ENCODE measurements at regions not wholly inside any gene's neighbourhood (a gene's known extent, or its start where the extent isn't known, plus 50 kb on each side); places are given as distances from the start of the nearest gene placed in this dataset.

DNA sequence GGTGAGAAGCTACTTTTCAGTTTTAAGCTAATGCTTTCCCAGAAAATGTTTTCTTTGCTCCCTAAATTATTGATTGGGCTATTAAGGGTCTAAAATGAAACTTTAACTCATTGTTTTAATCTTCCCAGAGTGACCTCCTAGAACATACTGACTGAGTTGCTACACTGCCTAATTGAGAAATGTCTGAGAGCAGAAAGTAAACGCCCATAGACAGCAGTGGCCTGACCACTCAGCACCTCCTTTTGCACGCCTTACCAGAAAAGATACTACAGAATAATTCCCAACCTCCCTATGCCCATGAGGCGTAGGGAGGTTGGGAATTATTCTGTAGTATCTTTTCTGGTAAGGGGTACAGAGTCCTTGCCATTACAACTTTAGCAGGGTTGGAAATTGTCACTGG, 381.8 kb upstream of the LCORL start:
- no peak overlapping the region for H2BK12ac ChIP-seq (ENCODE audit: insufficient read length, low read depth, low read length)
- TF ChIP-seq, protein P1, sequence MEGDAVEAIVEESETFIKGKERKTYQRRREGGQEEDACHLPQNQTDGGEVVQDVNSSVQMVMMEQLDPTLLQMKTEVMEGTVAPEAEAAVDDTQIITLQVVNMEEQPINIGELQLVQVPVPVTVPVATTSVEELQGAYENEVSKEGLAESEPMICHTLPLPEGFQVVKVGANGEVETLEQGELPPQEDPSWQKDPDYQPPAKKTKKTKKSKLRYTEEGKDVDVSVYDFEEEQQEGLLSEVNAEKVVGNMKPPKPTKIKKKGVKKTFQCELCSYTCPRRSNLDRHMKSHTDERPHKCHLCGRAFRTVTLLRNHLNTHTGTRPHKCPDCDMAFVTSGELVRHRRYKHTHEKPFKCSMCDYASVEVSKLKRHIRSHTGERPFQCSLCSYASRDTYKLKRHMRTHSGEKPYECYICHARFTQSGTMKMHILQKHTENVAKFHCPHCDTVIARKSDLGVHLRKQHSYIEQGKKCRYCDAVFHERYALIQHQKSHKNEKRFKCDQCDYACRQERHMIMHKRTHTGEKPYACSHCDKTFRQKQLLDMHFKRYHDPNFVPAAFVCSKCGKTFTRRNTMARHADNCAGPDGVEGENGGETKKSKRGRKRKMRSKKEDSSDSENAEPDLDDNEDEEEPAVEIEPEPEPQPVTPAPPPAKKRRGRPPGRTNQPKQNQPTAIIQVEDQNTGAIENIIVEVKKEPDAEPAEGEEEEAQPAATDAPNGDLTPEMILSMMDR (conservative IDR thresholded peaks at IDR 0.05): no peak
- no CpG with 5 or more reads among the region's 3 CpGs for WGBS (ENCODE audit: extremely low coverage, insufficient read length, low lambda C conversion rate)
- no peak overlapping the region for H3K56ac ChIP-seq (ENCODE audit: insufficient read length, low read depth, low read length)
- H3K4me2 ChIP-seq (ENCODE audit: insufficient read depth, insufficient read length, low read length): no peak overlapping the region
- DNase-seq: no peak
- no peak overlapping the region for H3K18ac ChIP-seq (ENCODE audit: insufficient read length, low read depth, low read length)
- H3K4me1 ChIP-seq (ENCODE audit: insufficient read depth, low read length): no peaks in the 10 kb centered on the region
- Mint-ChIP-seq H3K4me1 (peaks cover 5 to 8% of the 10 kb centered on the region in 2 experiments), H3K36me3 (ENCODE audit: insufficient read depth in 1 of 3, low read depth in 3 of 3) (no peaks in the 10 kb centered on the region), H3K27ac (no peak overlapping the region), H3K27me3 (ENCODE audit: low read depth) (no peaks in the 10 kb centered on the region), H3K9me3 (no peaks in the 10 kb centered on the region), H3K4me3 (no peak overlapping the region)
- no peak overlapping the region for H2AK5ac ChIP-seq (ENCODE audit: insufficient read length, low read length)
- H3K4ac ChIP-seq (ENCODE audit: low read depth, low read length): no peak overlapping the region
- no peak overlapping the region for H2AFZ ChIP-seq (ENCODE audit: low read length)
- H2BK5ac ChIP-seq (ENCODE audit: insufficient read length, low read length): no peak overlapping the region
- no peaks in the 10 kb centered on the region for H4K20me1 ChIP-seq (ENCODE audit: control insufficient read depth, insufficient read depth, insufficient read length)
- no peak overlapping the region for H4K8ac ChIP-seq (replicated peaks; ENCODE audit: insufficient read length, low read depth, low read length)
- H3K23me2 ChIP-seq (ENCODE audit: insufficient read length, low read depth, low read length, poor library complexity, severe bottlenecking): no peaks in the 10 kb centered on the region
- no peak overlapping the region for H2BK20ac ChIP-seq (ENCODE audit: low read depth, low read length, poor library complexity, severe bottlenecking)
- no peak overlapping the region for H4K5ac ChIP-seq (ENCODE audit: insufficient read length, low read depth, low read length)
- no peak overlapping the region for H3K9ac ChIP-seq (ENCODE audit: extremely low read depth, insufficient read length, low read length)
- H3K27me3 ChIP-seq (ENCODE audit: insufficient read depth, low read length): no peaks in the 10 kb centered on the region
- no peak overlapping the region for H3K23ac ChIP-seq (ENCODE audit: insufficient read length, low read depth, low read length)
- no peaks in the 10 kb centered on the region for H3K79me1 ChIP-seq (ENCODE audit: insufficient read depth, low read depth, low read length, poor library complexity, severe bottlenecking)
- no peak overlapping the region for H3T11ph ChIP-seq (ENCODE audit: low read length)
- H2BK15ac ChIP-seq (ENCODE audit: low read depth, low read length): no peak overlapping the region
- H2BK120ac ChIP-seq (ENCODE audit: low read depth, low read length, poor library complexity, severe bottlenecking): no peak overlapping the region
- H3K14ac ChIP-seq (ENCODE audit: insufficient read depth, low read length): no peak overlapping the region
- H3K79me2 ChIP-seq (ENCODE audit: insufficient read depth, low read length): no peaks in the 10 kb centered on the region
- no peak overlapping the region for H4K91ac ChIP-seq (ENCODE audit: insufficient read length, low read depth, low read length)
- H3K27ac ChIP-seq (ENCODE audit: insufficient read length, low read depth, low read length): no peak overlapping the region
- H3K9me3 ChIP-seq (ENCODE audit: control insufficient read depth, low read depth, low read length): no peaks in the 10 kb centered on the region
